Muscle of back (tissue), 3 donors: ENCODE measurements at regions not wholly inside any gene's neighbourhood (a gene's known extent, or its start where the extent isn't known, plus 50 kb on each side); places are given as distances from the start of the nearest gene placed in this dataset.

Experiments used
- DNase-seq, 3 donors: peaks; one replicate each; pipeline versions ENCODE4 v3.0.0 to v3.0.0-alpha.2; 2013

DNA sequence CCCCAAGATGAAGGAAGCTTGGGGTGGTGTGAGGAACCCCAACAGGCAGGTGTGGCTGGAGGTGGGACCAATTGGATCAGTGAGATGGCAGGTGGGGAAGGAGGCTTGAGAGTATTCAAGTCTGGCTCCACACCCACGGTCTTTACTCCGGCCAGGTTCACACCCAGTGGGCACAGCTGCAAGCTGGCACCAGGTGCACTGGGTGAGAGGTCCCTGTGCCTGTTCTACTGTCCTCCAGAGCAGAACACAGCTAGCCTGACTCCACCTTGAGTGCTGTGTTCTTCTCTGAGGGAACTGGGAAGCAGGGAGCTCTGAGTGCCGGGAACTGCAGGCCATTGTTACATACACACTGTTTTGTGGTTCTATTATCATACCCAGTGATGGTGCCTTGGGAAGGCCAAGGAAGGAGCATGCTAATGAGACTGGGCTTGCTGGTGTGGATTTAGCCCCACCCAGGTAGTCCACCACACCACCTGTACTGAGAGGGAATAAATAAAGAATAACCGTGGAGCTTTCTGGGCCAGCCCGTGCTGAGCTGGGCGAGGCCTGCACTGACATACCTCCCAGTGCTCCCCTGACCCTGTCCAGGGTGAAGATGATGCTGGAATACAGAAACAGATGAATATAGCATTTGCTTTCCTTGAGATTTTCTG lies 93.4 kb downstream of the ABHD5 start:
- no peak for DNase-seq

DNA sequence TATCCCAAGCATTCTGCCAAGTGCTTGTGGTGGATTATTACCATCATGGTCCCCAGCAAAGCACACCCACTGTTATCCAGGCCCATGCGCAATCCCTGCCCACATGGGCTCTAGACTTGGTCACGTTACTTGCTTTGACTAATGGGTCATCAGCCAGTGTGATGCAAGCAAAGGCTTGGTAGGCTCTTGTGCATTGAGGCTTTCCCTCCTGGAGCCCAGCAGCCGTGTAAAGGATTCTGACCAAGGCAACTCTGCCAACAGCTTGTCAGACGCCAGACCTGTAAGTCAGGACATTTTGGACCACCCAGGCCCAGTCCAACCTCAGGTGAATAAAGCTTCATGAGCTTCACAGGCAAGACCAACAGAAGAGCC lies 93.9 kb downstream of the ABHD5 start:
- DNase-seq = no peak

DNA sequence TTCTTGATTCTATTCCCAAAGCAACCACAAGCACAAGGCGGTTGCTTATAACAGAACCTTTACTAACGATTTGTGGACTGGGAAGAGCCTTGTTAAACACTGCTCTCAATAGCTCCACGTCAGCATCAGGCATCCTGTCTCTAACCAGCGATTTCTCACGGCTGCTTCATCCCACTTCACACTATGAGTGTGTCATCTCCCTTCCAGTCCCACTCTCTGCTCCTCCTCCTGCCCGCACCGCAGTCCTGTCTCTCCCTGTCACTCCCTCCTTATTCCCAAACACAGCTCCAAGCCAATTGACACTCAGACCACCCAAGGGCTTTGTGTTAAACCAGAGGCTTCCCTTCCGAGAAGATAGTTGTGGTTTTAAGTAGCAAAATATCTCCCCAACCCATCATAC lies 94.8 kb downstream of the ABHD5 start:
- DNase-seq = peak in 1 of 3 donors; percentile 24

DNA sequence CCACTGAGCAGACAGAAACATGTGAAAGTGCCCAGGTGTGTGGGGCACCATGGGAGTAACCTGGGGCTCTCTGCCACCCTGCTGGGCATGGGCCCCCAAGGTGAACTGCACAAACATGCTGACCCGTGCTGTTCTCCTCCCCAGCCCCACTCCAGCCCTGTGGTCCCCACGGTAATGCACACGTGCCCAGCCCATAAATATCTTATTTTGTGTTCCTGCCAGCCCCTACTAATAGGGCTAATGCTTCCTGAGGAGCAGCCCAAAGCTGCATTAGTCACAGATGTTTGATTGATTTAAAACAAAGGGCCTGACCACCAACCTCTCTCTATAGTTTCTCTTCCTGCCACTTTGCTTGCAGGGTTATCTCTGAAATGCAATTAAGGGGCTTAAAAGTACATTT lies 95.4 kb downstream of the ABHD5 start:
- DNase-seq = no peak

DNA sequence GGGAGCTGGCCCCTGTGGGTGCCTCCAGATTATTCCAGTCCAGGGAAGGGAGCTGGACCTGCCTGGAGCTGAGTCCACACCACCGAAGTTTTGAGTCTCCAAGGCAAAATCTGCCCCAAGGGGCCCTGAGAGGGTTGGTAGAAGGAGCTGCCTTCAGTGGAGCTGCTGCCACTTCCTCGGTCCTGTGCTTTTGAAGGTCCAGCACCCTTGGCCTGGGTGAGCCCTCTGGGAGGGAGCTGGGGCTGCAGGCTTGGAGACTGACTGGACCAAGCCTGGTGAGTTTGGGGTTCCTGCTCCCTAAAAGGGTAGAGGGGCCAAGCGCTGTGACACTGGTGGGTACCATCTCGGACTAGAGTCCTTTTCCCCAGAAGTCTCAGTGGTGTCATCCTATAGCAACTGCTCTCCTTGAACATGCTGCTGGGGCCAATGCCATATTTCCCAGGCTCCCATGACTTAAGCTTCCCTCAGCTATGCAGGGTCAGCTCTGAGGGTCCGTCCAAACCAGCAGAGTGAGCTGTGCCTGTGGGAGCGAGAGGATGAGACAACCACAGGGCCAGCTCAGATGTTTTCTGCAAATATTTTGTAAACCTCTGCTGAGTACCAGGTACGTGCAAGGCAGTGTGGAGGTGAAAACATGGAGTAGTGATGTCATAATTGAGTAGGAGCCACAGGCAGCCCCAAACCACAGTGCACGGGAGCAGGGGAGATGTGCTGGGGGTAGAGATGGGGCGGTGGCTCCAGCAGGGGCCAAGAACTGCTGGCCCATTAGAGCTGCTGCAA lies 96.0 kb downstream of the ABHD5 start:
- no peak for DNase-seq

DNA sequence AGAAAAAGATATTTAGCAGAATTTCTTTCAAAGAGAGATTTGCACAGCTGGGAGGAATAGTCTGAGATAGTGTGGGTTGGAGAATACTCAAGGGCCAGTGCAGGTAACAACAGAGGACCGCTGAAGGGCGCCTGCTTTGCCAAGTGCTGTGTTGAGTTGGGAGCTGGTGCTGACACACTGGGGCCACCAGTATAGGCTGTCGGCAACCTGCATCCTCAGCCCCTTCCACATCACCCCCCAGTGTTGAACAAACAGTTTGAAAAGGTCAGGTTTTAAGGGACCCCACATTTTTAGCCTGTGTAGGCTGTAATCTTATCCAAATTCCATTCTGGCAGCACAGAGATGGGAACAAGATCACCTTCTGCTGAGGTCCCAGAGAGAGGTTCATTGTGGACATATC lies 96.6 kb downstream of the ABHD5 start:
- DNase-seq = no peak

DNA sequence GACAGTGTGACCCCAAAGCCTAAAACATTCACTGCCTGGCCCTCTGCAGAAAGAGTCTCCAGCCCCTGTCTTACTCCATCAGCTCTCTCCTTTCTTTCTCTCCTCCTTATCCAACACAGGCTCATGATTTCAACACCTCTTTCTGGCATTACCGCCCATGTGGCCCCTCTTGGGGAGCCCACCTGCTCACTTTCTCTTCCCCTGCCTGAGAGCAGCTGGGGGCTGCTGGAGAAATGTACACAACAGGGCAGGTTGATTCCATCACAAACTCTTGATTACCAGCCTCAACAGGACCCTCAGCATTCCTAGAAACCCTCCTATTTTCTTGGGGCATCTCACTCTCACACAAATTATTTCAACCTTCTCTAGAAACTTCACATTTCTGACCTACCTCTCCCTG lies 98.3 kb downstream of the ABHD5 start:
- DNase-seq = no peak

DNA sequence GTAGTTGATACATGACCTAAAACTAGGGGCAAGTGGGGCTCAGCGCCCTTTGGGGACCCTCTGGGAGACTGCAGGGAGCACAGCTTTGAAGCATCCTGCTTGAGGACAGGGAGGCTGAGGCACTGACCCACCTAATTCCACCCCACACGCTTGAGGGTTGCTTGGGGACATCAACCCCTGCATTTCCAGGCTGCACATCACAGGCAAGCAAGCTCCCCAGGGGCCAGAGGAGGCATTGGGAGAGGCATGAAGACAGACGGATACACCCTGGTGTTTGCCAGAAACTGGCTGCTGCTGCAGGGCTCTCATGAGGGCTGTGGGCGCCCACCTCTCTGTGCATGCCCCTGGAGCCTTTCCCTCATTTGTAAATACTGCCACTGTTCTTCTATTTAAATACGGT lies 99.3 kb downstream of the ABHD5 start:
- no peak for DNase-seq

DNA sequence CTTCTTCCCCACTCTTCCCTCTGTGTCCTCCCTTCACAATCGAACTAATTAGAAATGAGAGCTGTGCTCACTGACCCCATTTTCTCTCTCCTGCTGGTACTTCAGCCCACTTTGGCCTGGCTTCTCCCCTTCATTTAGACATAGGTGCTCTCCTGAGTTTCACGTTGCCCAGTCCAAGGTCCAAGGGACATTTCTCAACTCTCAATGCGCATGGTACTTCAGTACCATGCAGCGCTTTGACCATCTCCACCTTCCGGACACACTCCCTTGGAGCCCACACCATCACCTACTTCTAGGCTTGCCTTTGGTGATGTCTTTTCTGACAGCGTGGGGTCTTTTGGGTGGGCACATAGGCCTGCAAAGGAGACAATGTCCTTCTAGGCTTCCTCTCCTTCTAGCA lies 99.7 kb downstream of the ABHD5 start:
- DNase-seq = no peak

DNA sequence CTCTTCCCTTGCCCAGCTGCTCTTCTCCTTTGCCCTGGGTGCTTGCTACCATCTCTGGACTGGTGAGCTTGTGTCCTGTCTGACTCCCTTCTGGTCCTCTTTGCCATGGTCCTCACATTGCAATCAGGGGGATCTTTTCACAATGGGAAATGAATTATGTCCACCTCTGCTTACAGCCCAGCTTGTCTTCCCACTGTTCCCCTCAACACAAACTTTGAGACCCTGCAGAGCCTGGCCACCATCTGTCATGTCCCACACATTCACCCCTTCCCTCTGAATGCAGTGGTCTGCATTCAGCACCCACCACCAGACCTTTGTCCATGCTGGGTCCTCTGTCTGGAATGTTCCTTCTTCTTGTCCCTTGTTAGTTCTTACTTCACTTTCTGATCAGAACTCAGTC lies 100.5 kb downstream of the ABHD5 start:
- DNase-seq = no peak

DNA sequence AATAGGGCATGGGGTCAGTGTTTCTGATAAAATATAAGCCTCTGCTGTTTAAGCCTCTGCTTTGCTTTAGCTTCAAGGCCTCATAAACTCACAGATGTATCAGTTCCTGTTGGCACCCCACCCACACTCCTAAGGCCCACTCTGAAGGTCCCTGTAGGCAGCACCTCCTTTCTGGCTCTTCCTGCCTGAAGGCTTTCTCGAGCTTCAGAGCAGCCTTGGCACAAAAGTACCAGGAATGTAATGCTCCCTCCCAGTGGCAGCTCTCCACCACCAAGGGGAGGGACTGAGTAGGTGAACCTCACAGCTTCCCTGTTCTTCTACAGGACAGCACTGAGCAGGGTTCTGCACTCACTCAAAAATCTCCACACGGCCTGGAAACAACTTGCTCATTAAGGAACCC lies 102.2 kb downstream of the ABHD5 start:
- DNase-seq = no peak

DNA sequence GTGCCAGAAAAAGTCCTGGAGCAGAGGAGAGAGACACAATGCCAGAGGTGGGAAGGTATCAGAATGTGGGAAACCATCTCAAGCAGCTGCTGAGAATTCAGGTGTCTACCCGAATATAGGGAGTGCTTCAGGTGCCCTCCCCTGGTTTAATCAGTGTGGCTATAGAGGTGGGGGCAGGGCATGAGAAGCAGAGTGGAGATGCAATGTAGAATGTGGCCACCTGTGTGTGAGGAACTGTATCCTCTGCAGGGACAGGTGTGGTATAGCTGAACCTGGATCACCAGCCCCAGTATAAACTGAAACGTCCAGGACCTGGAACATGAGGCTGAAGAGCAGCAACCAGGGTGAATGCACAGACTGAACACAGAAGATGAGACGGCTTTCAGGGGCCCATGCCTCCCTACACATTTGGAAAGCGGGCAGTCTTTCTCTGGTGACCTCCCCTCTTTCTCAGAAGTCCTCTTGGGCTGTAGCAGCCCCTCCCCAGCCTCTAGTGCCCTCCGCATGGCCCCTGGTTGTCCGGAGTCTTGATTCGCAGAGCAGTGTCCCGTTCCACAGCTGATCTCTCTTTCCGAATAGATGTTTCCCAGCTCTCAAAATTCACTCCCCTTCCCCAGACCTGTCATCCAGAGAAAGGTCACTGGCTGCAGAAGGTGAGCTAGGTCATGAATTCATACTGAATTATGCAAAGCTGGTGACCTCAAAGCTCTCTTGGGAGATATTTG lies 103.1 kb downstream of the ABHD5 start:
- DNase-seq = no peak

DNA sequence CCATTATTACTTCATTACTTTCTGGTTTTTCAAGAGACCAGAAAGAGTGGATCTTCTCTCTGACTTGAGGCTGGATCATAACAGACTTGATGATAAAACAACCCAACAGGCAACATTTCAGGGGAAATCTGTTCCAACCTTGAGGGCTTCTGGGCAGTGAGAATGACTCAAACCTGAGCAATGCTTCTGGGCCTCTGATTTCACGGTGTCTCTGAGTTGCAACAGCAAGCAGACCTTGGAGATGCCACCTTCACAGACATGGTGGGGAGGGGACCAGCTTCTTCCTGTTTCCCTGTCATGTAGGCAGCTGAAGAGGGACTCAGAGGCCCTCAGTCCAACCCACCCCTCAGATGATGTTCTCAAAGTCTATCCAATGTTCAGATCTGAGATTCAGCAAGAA lies 104.0 kb downstream of the ABHD5 start:
- peak in 1 of 3 donors; percentile 9 for DNase-seq

DNA sequence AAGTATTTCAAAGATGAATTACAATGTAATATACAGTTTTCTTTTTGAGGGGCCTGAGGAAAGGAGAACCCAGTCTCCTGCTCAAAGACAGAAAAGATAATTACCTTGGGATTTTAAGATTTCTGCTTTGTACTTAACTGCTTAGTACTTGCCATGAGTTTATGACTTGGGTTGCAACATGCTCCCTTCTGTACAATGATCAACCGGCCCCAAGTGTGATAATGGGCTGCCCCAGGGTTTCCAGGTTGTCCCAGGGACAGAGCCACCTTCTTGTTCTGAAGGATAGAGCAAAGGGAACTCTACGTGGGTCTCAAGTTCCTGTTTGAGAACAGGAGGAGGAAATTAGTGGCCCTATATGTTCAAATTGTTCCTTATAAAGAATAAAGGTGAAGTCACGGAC lies 104.8 kb downstream of the ABHD5 start:
- DNase-seq = no peak

DNA sequence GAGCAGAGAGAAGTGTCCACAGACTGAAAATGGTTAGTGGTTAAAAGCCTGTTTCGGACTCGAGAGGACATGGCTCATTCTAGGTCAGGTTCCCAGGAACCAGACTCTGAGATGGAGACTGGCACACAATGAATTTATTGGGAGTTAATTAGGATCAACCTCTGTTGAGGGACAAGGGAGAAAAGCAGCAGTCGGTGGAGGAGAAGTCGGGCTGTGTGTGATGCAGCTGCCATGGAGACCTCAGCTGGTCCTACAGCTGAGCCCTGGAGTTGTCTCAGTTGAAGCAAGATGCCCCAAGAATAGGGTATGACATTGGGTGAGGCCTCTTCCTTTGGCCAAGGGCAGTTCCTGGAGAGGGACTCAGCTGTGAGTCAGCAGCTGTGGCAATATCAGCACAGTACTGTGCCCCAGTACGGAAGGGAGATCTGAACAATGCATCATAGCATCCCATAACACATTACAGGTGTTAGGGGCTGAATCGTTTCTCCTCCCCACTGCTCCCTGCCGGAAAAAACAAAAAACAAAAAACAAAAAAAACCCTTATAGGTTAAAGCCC lies 105.4 kb downstream of the ABHD5 start:
- no peak for DNase-seq

DNA sequence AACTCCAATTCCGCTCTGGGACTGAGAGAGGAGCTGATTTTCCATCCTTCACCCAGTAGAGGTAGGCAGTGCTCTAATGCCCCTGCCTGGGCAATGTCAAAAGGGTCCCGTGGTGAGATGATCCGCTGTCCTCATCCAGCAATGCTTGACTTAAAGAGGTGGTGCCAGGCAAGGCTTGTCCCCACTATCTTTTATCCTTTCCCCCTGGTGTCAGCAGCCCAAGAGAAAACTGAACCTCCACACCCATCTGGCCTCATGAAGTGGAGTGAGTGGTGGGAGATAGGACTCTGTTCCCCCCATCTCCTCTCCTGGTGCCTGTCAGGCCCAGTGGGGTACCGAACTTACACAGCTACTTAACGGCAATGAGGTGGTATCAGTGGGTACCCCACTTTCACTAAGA lies 107.1 kb downstream of the ABHD5 start:
- no peak for DNase-seq

DNA sequence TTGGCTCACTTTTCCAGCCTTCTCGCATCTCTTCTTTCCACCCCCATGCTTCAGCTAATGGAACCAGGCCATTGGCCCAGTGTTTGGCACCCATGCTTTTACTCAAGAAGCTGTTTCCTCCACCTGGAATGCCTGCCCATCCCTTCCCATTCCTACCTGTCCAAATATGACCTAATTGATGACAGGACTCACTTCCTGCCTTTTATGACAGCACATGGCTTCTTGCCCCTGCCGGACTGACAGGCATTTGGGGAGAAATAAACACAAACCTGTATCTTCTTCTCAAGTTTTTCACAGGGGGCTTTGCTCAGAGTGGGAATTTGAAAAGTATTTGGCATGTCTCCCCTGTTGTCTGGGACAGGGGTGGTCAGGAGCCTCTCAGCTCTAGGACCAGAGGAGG lies 120.1 kb downstream of the ABHD5 start:
- no peak for DNase-seq

DNA sequence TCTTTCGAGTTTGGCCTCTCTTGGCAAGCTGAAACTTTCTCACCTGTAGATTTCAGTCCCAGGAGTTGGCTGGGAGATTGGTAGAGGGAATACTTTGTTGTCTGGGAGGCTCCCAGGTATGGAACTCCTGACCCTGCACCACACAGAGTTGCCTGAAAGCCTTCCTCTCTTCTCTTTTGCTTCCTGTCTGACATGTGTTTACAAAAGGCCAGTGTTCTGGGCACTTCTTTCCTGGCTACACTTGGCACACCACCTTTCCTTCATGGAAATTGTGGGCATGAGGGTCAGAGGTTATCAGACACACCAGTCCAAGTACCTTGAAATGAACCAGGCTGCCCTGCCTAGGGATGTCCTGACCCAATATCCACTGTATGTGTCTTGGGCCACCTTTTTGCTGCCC lies 123.7 kb downstream of the ABHD5 start:
- no peak for DNase-seq

DNA sequence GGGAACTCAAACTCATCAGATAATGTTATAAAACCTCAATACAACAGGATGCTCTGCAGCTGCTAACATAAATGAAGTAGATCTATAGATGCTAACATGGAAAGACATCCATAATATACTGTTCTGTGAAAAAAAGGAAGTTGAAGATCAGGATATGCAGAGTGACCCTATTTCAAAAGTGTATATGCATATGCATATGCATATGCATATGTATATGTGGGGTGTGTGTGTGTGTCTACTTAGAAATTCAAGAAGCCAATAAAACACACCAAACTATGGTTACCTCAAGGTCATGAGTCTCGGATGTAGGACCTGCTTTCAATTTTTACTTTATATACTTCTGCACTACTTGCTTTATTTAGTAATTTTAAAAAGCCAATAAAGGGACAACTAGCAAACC lies 125.6 kb downstream of the ABHD5 start:
- DNase-seq = no peak

DNA sequence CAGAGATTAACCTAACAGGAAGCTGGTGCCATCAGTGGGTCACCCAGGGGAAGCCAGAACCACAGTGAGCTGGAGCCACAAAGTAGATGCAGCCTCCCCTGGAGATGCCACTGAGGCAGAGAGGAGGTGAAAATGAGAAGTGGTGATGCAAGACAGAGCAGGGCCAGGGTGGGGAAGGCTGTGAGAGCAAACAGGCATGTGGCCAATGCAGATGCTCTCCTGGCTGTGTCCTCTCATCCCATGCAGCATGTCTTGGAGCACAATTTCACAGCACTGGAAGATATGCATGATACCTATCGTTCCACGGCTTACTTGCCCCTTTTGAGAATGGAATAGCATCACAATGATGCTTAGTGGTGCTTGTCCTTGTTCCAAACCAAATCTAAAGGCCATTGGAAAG lies 126.3 kb downstream of the ABHD5 start:
- DNase-seq = no peak

DNA sequence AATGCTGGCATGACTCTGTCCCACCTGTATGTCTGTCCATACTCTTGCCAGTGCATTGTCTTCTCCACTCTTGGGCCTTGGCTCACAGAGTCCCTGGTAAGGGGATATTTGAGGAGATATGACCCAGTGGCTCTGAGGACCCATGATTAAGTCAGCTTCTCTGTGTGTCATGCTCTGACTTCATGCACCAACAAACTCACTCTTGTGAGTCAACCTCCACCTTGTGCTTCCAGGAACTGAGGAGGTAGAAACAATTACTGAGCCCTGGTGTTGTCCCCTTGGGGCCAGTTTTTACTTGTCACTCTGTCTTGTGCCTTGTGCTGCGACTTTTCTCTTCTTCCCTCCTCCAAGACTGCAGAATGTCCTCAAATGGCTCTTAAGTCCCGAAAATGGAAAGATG lies 127.1 kb downstream of the ABHD5 start:
- DNase-seq = no peak

DNA sequence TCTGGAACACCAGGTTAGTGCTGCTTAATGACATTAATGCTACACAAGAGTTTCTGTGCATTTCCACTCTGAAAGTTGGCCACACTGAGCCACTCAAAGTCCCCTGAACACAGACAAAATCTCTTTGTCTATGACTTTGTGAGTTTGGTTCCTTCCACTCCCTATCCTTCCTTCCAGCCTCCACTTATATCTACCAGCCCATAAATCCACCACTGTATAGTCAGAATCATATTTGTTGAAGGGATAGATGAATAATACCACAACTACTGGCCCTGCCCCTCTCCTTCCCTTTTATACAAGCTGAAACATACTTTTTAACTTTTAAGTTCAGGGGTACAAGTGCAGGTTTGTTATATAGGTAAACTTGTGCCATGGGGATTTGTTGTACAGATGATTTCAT lies 127.5 kb downstream of the ABHD5 start:
- no peak for DNase-seq
